ENCODE measurements at regions not wholly inside any gene's neighbourhood (a gene's known extent, or its start where the extent isn't known, plus 50 kb on each side); places are given as distances from the start of the nearest gene placed in this dataset.

DNA sequence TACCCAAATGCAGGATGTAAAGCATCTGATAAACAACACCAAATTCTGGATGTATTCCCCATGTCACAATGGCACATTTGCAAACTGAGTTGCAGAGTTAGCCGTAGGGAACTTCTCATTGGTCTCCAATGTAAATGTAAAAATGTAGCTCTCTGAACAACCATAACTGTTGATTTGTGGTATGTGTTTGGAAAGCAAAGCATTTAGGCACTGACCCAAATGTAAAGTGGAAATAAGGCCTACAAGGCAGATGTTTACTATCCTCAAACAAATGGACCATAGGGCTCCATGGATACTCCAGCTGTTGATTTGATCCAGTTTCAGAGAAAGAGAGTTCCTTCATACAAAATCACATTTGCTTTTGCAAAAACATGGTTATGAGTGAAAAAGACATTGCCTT is 223.0 kb upstream of the ELAC2 start:
- H3K4me3 ChIP-seq (replicated peaks in 1 of 4; ENCODE audit: control extremely low read depth in 1 of 4, insufficient read depth in 1 of 4, low read depth in 3 of 4, low read length in 4 of 4) = no peak overlapping the region
- no peaks in the 10 kb centered on the region for H4K20me1 ChIP-seq (ENCODE audit: control insufficient read depth, extremely low read depth, insufficient read depth, low read length)
- H3K4me2 ChIP-seq (ENCODE audit: extremely low read depth, insufficient read depth, low read length) = no peak overlapping the region
- H3K27ac ChIP-seq (ENCODE audit: insufficient read depth, low read length) = no peak overlapping the region
- H2AFZ ChIP-seq (ENCODE audit: low read length) = no peak overlapping the region
- H3K4me1 ChIP-seq (ENCODE audit: control insufficient read depth, extremely low read depth, insufficient read depth, low read length) = no peaks in the 10 kb centered on the region
- H3K27me3 ChIP-seq (ENCODE audit: control insufficient read depth, insufficient read depth, low read length) = no peaks in the 10 kb centered on the region
- no peaks in the 10 kb centered on the region for H3K36me3 ChIP-seq (ENCODE audit: control insufficient read depth, insufficient read depth, low read length)
- H3K9me3 ChIP-seq (ENCODE audit: control insufficient read depth, insufficient read depth, low read depth, low read length) = no peaks in the 10 kb centered on the region
- no peaks in the 10 kb centered on the region for H3K79me2 ChIP-seq (ENCODE audit: control insufficient read depth, insufficient read depth, low read length)
- TF ChIP-seq, protein P1, sequence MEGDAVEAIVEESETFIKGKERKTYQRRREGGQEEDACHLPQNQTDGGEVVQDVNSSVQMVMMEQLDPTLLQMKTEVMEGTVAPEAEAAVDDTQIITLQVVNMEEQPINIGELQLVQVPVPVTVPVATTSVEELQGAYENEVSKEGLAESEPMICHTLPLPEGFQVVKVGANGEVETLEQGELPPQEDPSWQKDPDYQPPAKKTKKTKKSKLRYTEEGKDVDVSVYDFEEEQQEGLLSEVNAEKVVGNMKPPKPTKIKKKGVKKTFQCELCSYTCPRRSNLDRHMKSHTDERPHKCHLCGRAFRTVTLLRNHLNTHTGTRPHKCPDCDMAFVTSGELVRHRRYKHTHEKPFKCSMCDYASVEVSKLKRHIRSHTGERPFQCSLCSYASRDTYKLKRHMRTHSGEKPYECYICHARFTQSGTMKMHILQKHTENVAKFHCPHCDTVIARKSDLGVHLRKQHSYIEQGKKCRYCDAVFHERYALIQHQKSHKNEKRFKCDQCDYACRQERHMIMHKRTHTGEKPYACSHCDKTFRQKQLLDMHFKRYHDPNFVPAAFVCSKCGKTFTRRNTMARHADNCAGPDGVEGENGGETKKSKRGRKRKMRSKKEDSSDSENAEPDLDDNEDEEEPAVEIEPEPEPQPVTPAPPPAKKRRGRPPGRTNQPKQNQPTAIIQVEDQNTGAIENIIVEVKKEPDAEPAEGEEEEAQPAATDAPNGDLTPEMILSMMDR (conservative IDR thresholded peaks at IDR 0.05 in 1 of 2, IDR thresholded peaks at IDR 0.05 in 1 of 2; ENCODE audit: low read depth in 1 of 2, low read length in 2 of 2) = no peak
- TF ChIP-seq EZH2 (IDR thresholded peaks at IDR 0.05; ENCODE audit: low read length, missing control alignments) = no peak
- no peak overlapping the region for H3K9ac ChIP-seq (ENCODE audit: insufficient read depth, low read length)
- DNase-seq (ENCODE audit: low read depth in 2 of 2) = peak in 1 of 2 donors; percentile 56

DNA sequence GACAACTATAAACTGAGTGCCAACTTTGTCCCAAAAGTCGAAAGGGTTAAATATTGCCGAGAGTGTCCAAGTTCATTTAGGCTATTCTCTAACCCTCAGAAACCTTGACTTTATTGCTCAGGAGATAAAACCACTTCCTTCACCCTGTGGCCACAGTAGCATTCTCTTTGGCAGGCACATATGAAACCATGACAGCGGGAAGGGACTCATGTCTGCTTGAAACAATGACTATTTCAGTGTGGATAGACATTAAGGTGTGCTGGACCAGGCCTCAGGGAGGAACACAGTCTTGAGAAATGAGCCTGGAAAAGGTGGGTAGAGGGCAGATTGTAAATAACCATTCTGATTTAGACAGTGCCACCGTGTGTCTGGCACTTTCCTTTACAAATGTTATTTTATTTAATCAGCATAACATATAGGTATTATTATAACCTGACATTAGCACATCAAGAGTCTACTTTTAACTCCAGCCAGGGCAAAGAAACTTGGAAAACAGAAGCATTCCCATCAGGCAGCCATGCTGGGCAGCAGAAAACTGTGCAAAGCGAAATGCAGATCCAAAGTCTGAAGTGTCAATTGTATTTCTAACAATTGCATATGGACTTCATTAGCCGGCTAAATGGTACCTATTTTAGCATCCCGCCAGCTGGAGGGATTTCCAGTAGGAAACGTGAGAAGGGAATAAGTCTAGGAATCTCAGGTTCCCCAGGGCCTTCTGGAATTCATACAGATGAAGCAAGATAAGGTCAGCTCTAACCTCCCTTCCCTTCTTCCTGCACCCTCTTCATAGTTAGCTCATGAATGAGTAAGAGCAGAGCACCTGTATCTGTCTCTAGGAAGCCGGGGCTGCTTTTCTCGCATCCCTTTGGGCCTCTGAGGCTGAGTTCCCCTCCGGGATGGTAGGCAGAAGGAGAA is 212.8 kb upstream of the ELAC2 start:
- H4K20me1 ChIP-seq (ENCODE audit: control insufficient read depth, extremely low read depth, insufficient read depth, low read length) = no peaks in the 10 kb centered on the region
- H2AFZ ChIP-seq (ENCODE audit: low read length) = no peak overlapping the region
- no peak for DNase-seq (ENCODE audit: low read depth in 2 of 2)
- no peaks in the 10 kb centered on the region for H3K79me2 ChIP-seq (ENCODE audit: control insufficient read depth, insufficient read depth, low read length)
- no peak overlapping the region for H3K4me3 ChIP-seq (replicated peaks in 1 of 4; ENCODE audit: control extremely low read depth in 1 of 4, insufficient read depth in 1 of 4, low read depth in 3 of 4, low read length in 4 of 4)
- no peaks in the 10 kb centered on the region for H3K9me3 ChIP-seq (ENCODE audit: control insufficient read depth, insufficient read depth, low read depth, low read length)
- H3K9ac ChIP-seq (ENCODE audit: insufficient read depth, low read length) = no peak overlapping the region
- no peak overlapping the region for H3K4me2 ChIP-seq (ENCODE audit: extremely low read depth, insufficient read depth, low read length)
- TF ChIP-seq, protein P1 (conservative IDR thresholded peaks at IDR 0.05 in 1 of 2, IDR thresholded peaks at IDR 0.05 in 1 of 2; ENCODE audit: low read depth in 1 of 2, low read length in 2 of 2) = no peak
- TF ChIP-seq EZH2 (IDR thresholded peaks at IDR 0.05; ENCODE audit: low read length, missing control alignments) = no peak
- H3K27me3 ChIP-seq (ENCODE audit: control insufficient read depth, insufficient read depth, low read length) = peaks cover 2% of the 10 kb centered on the region
- H3K27ac ChIP-seq (ENCODE audit: insufficient read depth, low read length) = no peak overlapping the region
- H3K4me1 ChIP-seq (ENCODE audit: control insufficient read depth, extremely low read depth, insufficient read depth, low read length) = no peaks in the 10 kb centered on the region
- no peaks in the 10 kb centered on the region for H3K36me3 ChIP-seq (ENCODE audit: control insufficient read depth, insufficient read depth, low read length)

DNA sequence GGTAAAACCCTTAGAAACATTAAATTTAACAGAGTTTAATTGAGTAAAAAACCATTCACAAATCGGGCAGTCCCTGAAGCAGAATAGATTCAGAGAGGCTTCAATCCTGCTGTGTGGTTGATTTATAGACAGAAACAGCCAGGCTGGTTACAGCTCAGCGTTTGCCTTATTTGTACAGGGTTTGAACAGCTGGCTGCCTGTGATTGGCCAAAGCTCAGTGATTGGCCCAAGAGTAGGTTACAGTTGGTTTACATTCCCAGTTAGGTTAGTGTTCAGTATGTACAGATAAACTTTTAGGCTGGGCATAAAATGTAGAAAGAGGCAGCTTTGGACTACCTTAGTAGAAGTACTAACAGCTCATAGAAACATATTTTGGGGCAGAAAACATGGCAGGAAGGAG is 210.4 kb upstream of the ELAC2 start:
- Histone ChIP-seq H4K20me1 (ENCODE audit: control insufficient read depth, extremely low read depth, insufficient read depth, low read length) (no peaks in the 10 kb centered on the region), H3K36me3 (ENCODE audit: control insufficient read depth, insufficient read depth, low read length) (no peaks in the 10 kb centered on the region), H3K9ac (ENCODE audit: insufficient read depth, low read length) (no peak overlapping the region), H3K4me1 (ENCODE audit: control insufficient read depth, extremely low read depth, insufficient read depth, low read length) (no peaks in the 10 kb centered on the region), H3K4me3 (replicated peaks in 1 of 4; ENCODE audit: control extremely low read depth in 1 of 4, insufficient read depth in 1 of 4, low read depth in 3 of 4, low read length in 4 of 4) (no peak overlapping the region), H2AFZ (ENCODE audit: low read length) (no peak overlapping the region), H3K9me3 (ENCODE audit: control insufficient read depth, insufficient read depth, low read depth, low read length) (no peaks in the 10 kb centered on the region), H3K79me2 (ENCODE audit: control insufficient read depth, insufficient read depth, low read length) (no peaks in the 10 kb centered on the region), H3K4me2 (ENCODE audit: extremely low read depth, insufficient read depth, low read length) (no peak overlapping the region), H3K27me3 (ENCODE audit: control insufficient read depth, insufficient read depth, low read length) (peaks cover 2% of the 10 kb centered on the region), H3K27ac (ENCODE audit: insufficient read depth, low read length) (no peak overlapping the region)
- TF ChIP-seq, protein P1 (conservative IDR thresholded peaks at IDR 0.05 in 1 of 2, IDR thresholded peaks at IDR 0.05 in 1 of 2; ENCODE audit: low read depth in 1 of 2, low read length in 2 of 2) = no peak
- TF ChIP-seq EZH2 (IDR thresholded peaks at IDR 0.05; ENCODE audit: low read length, missing control alignments) = no peak
- DNase-seq (ENCODE audit: low read depth in 2 of 2) = no peak

All from fibroblast of lung (primary cell).